Natural killer cell treated with Interleukin-12 subunit alpha and Interleukin-12 subunit beta and Interleukin-15 and Interleukin-18, amount 100 ng/mL, for 72 hours (primary cell): ENCODE measurements at regions not wholly inside any gene's neighbourhood (a gene's known extent, or its start where the extent isn't known, plus 50 kb on each side); places are given as distances from the start of the nearest gene placed in this dataset.
"Not testable (repeated sequence)": the region's sequence is repeated elsewhere in the genome, so short reads cannot be mapped to it uniquely, and the experiment has no call there.

Source experiments
- ATAC-seq, 2 donors: fragments of 150-1000 bp; cut with Tn5 transposase in 1 of 2; sonication (Bioruptor Pico), chemical (Tn5 transposase) in 1 of 2; 2 replicates each; pipeline ENCODE4 v1.10.0; 2021
- DNase-seq: peaks from one replicate; pipeline ENCODE4 v3.0.0; 2022; ENCODE audit warnings: low spot score
- H3K27ac Mint-ChIP-seq, 2 donors: 1 replicate in 1 of 2; 2 replicates in 1 of 2; pipeline ENCODE4 v1.8.0; 2022; ENCODE audit warnings: mixed read lengths in 2 of 2, mild to moderate bottlenecking in 1 of 2, moderate library complexity in 1 of 2
- H3K27me3 Mint-ChIP-seq, 2 donors: 1 replicate in 1 of 2; 2 replicates in 1 of 2; pipeline ENCODE4 v1.8.0; 2022; ENCODE audit warnings: mixed read lengths in 2 of 2
- H3K36me3 Mint-ChIP-seq: one replicate; pipeline ENCODE4 v1.8.0; 2022; ENCODE audit warnings: mixed read lengths
- H3K4me1 Mint-ChIP-seq, 2 donors: 1 replicate in 1 of 2; 2 replicates in 1 of 2; pipeline ENCODE4 v1.8.0; 2022; ENCODE audit warnings: low read depth in 2 of 2, mixed read lengths in 2 of 2, mild to moderate bottlenecking in 1 of 2
- H3K4me3 Mint-ChIP-seq: one replicate; pipeline ENCODE4 v1.8.0; 2022; ENCODE audit warnings: mixed read lengths
- H3K9me3 Mint-ChIP-seq: 2 replicates; pipeline ENCODE4 v1.8.0; 2022; ENCODE audit warnings: mixed read lengths

DNA sequence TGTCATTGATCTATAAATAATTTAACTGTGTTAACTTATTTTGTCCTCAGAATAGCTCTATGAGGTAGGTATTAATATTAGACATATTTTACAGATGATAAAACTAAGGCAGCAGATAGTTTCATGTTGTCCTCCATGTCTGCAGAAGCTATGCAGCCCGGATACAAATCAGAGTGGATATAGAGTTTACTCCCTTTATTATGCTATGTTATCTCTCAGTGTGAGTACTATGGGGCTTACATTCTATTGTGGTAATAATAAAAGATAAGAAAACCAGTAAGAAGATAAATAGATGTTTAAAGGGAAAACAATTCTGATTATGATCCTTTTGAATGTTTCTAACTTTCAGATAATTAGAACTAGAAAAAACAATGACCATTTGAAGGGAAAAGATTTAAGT is 979.8 kb upstream of the CITED2 start:
- Mint-ChIP-seq H3K27ac (no peak overlapping the region), H3K4me3 (no peak overlapping the region), H3K4me1 (no peaks in the 10 kb centered on the region), H3K36me3 (no peaks in the 10 kb centered on the region), H3K9me3 (no peaks in the 10 kb centered on the region), H3K27me3 (no peaks in the 10 kb centered on the region)
- ATAC-seq: no peak
- DNase-seq: no peak

DNA sequence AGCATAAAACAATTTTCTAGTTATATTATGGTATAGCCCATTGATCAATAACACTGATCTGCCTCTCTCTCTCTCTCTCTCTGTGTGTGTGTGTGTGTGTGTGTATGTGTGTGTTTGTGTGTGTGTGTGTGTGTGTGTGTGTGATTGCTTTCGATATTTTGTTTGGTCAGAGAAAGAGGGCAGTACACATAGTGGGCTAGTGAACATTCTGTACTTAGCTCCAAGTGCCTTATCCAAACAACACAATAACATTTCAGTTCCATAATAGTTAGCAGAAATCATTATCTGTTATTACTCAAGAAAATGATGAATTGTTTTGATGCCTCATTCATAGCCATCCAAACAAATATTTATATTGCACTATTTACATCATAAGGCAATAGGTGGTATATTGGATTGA is 979.1 kb upstream of the CITED2 start:
- H3K4me1 Mint-ChIP-seq: no peaks in the 10 kb centered on the region
- H3K27me3 Mint-ChIP-seq: no peaks in the 10 kb centered on the region

DNA sequence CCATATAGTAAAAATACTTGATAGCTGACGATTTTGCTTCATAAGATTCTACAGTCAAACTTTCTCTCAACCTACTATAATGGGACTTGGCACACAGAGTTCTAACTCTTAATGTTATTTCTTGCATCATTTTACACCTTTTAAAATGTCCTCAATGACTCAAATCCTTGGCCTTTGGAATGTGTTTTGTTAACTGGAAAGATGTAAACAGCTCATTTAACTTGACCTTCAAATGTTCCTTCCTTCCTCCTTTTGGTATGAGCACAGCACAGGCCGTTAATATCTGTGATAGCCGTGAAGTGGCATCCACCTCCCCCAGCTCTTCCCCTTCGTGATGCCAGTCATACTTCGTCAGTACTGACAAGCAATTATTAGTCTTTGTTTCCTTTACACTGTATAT is 972.0 kb upstream of the CITED2 start:
- peaks cover 2% of the 10 kb centered on the region for H3K9me3 Mint-ChIP-seq

More for the DNA sequence above, 979.1 kb upstream of the CITED2 start:
- Mint-ChIP-seq H3K27ac (no peak overlapping the region), H3K36me3 (no peaks in the 10 kb centered on the region), H3K9me3 (no peaks in the 10 kb centered on the region), H3K4me3 (no peak overlapping the region)
- no peak for ATAC-seq
- no peak for DNase-seq

DNA sequence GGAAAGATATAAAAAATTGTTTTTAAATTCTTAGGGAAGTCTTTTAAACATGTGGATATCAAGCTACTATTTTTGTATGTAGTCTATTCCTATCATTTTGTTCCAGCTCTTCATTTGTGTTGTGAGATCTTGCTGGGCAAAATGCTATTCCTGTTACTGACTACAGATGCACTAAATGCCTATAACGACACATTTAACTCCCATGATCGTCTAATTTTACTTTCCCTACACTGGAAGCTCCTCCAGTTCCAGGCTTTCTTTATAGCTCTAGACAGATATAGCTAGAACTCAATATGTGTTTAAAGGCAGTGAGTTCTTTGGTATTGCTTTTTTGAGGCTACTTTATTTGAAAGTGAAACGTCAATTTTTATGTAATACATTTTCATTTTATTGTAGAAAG is 971.5 kb upstream of the CITED2 start:
- H3K9me3 Mint-ChIP-seq: peaks cover 5% of the 10 kb centered on the region
- H3K4me1 Mint-ChIP-seq: no peaks in the 10 kb centered on the region
- H3K27me3 Mint-ChIP-seq: no peaks in the 10 kb centered on the region
- ATAC-seq (no peak), DNase-seq (no peak)
- no peak overlapping the region for H3K4me3 Mint-ChIP-seq
- no peaks in the 10 kb centered on the region for H3K36me3 Mint-ChIP-seq
- no peak overlapping the region for H3K27ac Mint-ChIP-seq

More for the DNA sequence above, 972.0 kb upstream of the CITED2 start:
- Mint-ChIP-seq H3K4me3 (no peak overlapping the region), H3K36me3 (no peaks in the 10 kb centered on the region), H3K4me1 (no peaks in the 10 kb centered on the region), H3K27me3 (no peaks in the 10 kb centered on the region), H3K27ac (no peak overlapping the region)
- DNase-seq: no peak
- ATAC-seq: no peak

- no peak overlapping the region for H3K27ac Mint-ChIP-seq
- no peaks in the 10 kb centered on the region for H3K27me3 Mint-ChIP-seq
- no peaks in the 10 kb centered on the region for H3K36me3 Mint-ChIP-seq
- DNase-seq (no peak), ATAC-seq (no peak)
- H3K4me1 Mint-ChIP-seq: no peaks in the 10 kb centered on the region
- no peak overlapping the region for H3K4me3 Mint-ChIP-seq
- peaks cover 5% of the 10 kb centered on the region for H3K9me3 Mint-ChIP-seq
Observed at GRCh38 chr6:140344142-140344913, 969.9 kb upstream of the CITED2 start.

GRCh38 chr6:140343128-140343527 is 968.7 kb upstream of the CITED2 start:
- no peaks in the 10 kb centered on the region for H3K4me1 Mint-ChIP-seq
- DNase-seq: no peak
- ATAC-seq: no peak
- H3K9me3 Mint-ChIP-seq: peaks cover 5% of the 10 kb centered on the region
- no peak overlapping the region for H3K27ac Mint-ChIP-seq
- H3K4me3 Mint-ChIP-seq: no peak overlapping the region
- no peaks in the 10 kb centered on the region for H3K27me3 Mint-ChIP-seq
- H3K36me3 Mint-ChIP-seq: no peaks in the 10 kb centered on the region

DNA sequence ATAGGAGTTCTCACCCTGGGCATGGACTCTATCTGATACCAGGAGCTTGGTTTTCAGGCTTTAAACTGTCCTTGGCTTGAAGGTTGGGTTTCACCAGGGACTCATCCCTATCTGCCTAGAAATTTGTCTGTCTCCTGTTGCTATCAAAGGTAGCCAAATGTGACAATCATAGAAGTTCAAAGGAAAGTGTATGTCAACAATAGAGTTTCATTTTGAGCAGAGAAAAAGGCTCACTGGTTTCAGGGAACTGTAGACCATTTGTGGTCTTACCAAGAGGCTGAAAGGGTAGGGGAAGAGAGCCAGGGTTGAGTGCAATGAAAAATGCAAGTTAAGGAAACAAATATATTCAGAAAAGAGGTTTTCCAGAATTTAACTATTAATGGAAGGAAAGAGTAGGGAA is 966.8 kb upstream of the CITED2 start:
- ATAC-seq: no peak
- H3K4me3 Mint-ChIP-seq: no peak overlapping the region
- no peaks in the 10 kb centered on the region for H3K36me3 Mint-ChIP-seq
- DNase-seq: no peak
- no peak overlapping the region for H3K27ac Mint-ChIP-seq
- no peaks in the 10 kb centered on the region for H3K4me1 Mint-ChIP-seq
- H3K9me3 Mint-ChIP-seq: peaks cover 5% of the 10 kb centered on the region
- no peaks in the 10 kb centered on the region for H3K27me3 Mint-ChIP-seq

DNA sequence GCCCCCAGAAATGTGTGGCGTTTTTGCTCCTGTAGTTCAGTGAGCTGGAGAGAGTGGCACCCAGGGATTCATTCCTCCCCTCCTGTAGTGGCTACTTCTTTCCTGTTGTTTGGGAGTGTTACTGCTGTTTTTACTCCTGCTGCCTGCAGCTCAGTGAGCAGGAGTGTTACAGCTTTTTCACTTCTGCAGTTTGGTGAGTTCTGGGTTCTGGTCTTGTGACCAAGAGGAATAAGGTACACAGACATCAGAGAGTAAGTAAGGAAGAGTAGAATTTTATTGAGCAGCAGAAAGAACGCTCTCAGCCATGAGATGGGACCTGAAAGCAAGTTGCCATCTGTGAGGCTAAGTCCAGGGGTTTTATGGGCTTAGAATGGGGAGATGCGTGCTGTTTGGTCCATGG is 966.3 kb upstream of the CITED2 start:
- Mint-ChIP-seq H3K9me3 (peaks cover 5% of the 10 kb centered on the region), H3K4me3 (no peak overlapping the region), H3K36me3 (no peaks in the 10 kb centered on the region), H3K27ac (no peak overlapping the region), H3K27me3 (no peaks in the 10 kb centered on the region), H3K4me1 (no peaks in the 10 kb centered on the region)
- no peak for DNase-seq
- ATAC-seq: no peak

- not testable (repeated sequence) for DNase-seq
Observed at GRCh38 chr6:140339084-140339483, 964.6 kb upstream of the CITED2 start.

GRCh38 chr6:140321891-140322290 is 947.4 kb upstream of the CITED2 start:
- Mint-ChIP-seq H3K36me3 (no peaks in the 10 kb centered on the region), H3K9me3 (no peaks in the 10 kb centered on the region), H3K4me3 (no peak overlapping the region), H3K4me1 (no peaks in the 10 kb centered on the region), H3K27me3 (no peaks in the 10 kb centered on the region), H3K27ac (no peak overlapping the region)
- DNase-seq (no peak), ATAC-seq (no peak)

More at GRCh38 chr6:140339084-140339483, 964.6 kb upstream of the CITED2 start:
- H3K27me3 Mint-ChIP-seq, H3K27ac Mint-ChIP-seq, ATAC-seq, H3K4me1 Mint-ChIP-seq, H3K36me3 Mint-ChIP-seq, H3K4me3 Mint-ChIP-seq, H3K9me3 Mint-ChIP-seq: not testable (repeated sequence)

- no peak for DNase-seq
- H3K4me3 Mint-ChIP-seq: no peak overlapping the region
Observed at GRCh38 chr6:140320081-140321080, 945.9 kb upstream of the CITED2 start.

GRCh38 chr6:140319209-140319608 is 944.8 kb upstream of the CITED2 start:
- H3K4me3 Mint-ChIP-seq: no peak overlapping the region
- no peak for DNase-seq
- H3K9me3 Mint-ChIP-seq: no peaks in the 10 kb centered on the region
- no peaks in the 10 kb centered on the region for H3K36me3 Mint-ChIP-seq
- H3K4me1 Mint-ChIP-seq: no peaks in the 10 kb centered on the region
- no peak for ATAC-seq
- no peak overlapping the region for H3K27ac Mint-ChIP-seq
- H3K27me3 Mint-ChIP-seq: no peaks in the 10 kb centered on the region

More at GRCh38 chr6:140320081-140321080, 945.9 kb upstream of the CITED2 start:
- no peaks in the 10 kb centered on the region for H3K27me3 Mint-ChIP-seq
- H3K27ac Mint-ChIP-seq: no peak overlapping the region
- H3K36me3 Mint-ChIP-seq: no peaks in the 10 kb centered on the region
- no peaks in the 10 kb centered on the region for H3K4me1 Mint-ChIP-seq
- no peaks in the 10 kb centered on the region for H3K9me3 Mint-ChIP-seq
- ATAC-seq: no peak

GRCh38 chr6:140318408-140318807 is 944.0 kb upstream of the CITED2 start:
- DNase-seq: no peak
- Mint-ChIP-seq H3K27me3 (no peaks in the 10 kb centered on the region), H3K4me1 (no peaks in the 10 kb centered on the region), H3K27ac (no peak overlapping the region), H3K4me3 (no peak overlapping the region), H3K36me3 (no peaks in the 10 kb centered on the region), H3K9me3 (no peaks in the 10 kb centered on the region)
- no peak for ATAC-seq

DNA sequence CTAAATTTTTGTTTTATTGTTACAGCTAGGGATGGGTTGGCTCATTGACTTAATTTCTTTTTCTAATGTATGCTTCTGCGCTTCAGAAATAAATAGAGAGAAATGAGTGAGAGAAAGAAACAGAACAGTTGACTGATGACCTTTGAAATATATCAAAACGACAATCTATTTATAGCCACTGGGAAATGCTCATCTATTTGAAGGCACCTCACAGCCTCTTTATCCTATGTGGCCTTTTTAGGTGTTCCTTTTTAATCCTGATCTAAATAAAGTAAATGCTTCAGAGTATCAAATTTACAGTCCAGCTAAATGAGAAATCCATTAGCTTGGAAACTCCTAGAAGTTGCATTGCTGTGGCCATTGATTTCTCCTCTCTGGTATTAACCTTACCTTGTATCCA is 943.5 kb upstream of the CITED2 start:
- ATAC-seq: no peak
- DNase-seq: no peak
- Mint-ChIP-seq H3K4me1 (no peaks in the 10 kb centered on the region), H3K27me3 (no peaks in the 10 kb centered on the region), H3K9me3 (no peaks in the 10 kb centered on the region), H3K4me3 (no peak overlapping the region), H3K27ac (no peak overlapping the region), H3K36me3 (no peaks in the 10 kb centered on the region)
